ENCODE measurements at regions not wholly inside any gene's neighbourhood (a gene's known extent, or its start where the extent isn't known, plus 50 kb on each side); places are given as distances from the start of the nearest gene placed in this dataset.
"Not testable (repeated sequence)": the region's sequence is repeated elsewhere in the genome, so short reads cannot be mapped to it uniquely, and the experiment has no call there.

DNA sequence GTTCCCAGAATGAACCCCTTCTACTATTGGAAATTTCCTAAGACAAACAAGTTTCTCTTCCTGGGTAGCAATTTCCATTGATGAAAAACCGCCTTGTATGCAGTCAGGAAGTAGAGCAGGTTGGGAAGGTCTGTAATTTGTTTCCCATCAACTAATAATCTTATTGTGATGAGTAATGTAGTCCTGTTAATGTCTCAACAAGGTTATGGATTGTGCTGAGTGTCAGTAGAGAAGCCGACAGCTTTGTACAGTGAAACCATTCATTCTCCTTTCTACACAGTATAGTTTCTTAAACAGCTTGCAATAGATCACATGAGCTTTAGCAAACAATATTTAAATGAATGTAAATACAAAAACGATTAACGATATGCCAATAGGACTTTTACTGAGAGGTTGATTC lies 355.4 kb upstream of the WWC1 start:
- H3K27ac ChIP-seq: no peak overlapping the region
- TF ChIP-seq, protein P1, sequence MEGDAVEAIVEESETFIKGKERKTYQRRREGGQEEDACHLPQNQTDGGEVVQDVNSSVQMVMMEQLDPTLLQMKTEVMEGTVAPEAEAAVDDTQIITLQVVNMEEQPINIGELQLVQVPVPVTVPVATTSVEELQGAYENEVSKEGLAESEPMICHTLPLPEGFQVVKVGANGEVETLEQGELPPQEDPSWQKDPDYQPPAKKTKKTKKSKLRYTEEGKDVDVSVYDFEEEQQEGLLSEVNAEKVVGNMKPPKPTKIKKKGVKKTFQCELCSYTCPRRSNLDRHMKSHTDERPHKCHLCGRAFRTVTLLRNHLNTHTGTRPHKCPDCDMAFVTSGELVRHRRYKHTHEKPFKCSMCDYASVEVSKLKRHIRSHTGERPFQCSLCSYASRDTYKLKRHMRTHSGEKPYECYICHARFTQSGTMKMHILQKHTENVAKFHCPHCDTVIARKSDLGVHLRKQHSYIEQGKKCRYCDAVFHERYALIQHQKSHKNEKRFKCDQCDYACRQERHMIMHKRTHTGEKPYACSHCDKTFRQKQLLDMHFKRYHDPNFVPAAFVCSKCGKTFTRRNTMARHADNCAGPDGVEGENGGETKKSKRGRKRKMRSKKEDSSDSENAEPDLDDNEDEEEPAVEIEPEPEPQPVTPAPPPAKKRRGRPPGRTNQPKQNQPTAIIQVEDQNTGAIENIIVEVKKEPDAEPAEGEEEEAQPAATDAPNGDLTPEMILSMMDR (conservative IDR thresholded peaks at IDR 0.05): no peak

- TF ChIP-seq, protein P1 (conservative IDR thresholded peaks at IDR 0.05): no peak
- no peak overlapping the region for H3K27ac ChIP-seq
Measured at GRCh38 chr5:167936944-167937634, 354.4 kb upstream of the WWC1 start.

DNA sequence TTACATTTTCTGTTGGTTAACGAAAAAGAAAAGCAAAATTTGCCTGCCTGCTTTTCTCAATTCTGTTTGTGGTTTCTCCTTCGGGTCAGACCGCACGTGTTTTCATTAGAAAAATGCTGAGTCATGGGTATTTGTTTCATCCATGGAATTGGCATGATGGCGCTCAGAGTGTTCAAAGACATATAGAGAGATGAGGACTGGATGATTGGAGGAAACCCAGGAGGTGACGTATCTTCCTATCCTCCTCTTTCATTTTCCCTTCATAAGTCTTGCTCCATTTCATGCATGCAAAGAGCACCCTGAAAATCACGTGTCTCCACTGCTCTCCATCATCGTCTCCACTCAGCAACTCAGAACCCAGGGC lies 353.8 kb upstream of the WWC1 start:
- no peak overlapping the region for H3K27ac ChIP-seq
- TF ChIP-seq, protein P1 (conservative IDR thresholded peaks at IDR 0.05): no peak

DNA sequence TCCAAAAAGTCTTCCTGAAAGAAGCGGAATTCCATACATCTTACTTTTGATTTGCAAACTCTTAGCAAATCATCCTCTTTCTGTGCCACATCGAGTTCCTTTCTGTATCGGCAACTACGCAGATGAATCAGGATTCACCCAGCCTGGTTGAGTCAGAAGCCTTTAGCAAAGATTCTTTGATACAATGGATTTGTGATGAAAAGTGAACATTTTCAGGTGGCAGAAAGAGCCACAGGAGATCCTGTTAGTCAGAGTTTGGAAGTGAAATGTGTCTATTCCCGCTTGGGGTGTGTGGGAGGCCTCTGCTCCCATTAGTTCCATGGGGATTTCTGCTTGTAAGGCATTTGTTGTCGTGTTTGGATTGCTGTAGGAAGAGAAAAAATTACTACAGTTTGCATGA lies 351.8 kb upstream of the WWC1 start:
- TF ChIP-seq, protein P1 (conservative IDR thresholded peaks at IDR 0.05): no peak
- H3K27ac ChIP-seq: no peak overlapping the region

DNA sequence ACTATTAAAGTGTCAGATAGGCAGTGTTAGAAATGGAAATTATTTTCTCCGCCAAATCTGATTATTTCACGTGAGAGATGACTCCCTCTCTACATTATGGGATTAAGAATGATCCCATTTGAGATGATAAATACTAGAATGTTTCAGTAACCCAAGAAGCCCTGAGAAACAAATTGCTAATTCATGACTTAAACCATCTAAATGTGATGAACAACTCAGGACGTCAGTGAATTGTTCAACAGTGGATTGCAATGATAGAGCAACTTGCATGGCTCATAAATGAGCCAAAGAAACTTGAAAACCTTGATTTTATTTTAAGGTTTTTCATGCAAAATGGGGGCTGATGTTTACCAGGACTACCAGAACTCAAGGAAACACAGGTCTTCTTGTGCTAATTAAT lies 350.5 kb upstream of the WWC1 start:
- TF ChIP-seq, protein P1 (conservative IDR thresholded peaks at IDR 0.05): no peak
- H3K27ac ChIP-seq: no peak overlapping the region

GRCh38 chr5:167941556-167941955 lies 349.9 kb upstream of the WWC1 start:
- not testable (repeated sequence) for H3K27ac ChIP-seq

- TF ChIP-seq, protein P1 (conservative IDR thresholded peaks at IDR 0.05): no peak
- no peak overlapping the region for H3K27ac ChIP-seq
Measured at GRCh38 chr5:167943343-167943742, 348.1 kb upstream of the WWC1 start.

GRCh38 chr5:167944121-167944852 lies 347.2 kb upstream of the WWC1 start:
- TF ChIP-seq, protein P1 (conservative IDR thresholded peaks at IDR 0.05): no peak
- H3K27ac ChIP-seq: no peak overlapping the region
